Activated CD4-positive, alpha-beta T cell treated with anti-CD3 and anti-CD28 coated beads for 4 hours (primary cell): ENCODE measurements at regions not wholly inside any gene's neighbourhood (a gene's known extent, or its start where the extent isn't known, plus 50 kb on each side); places are given as distances from the start of the nearest gene placed in this dataset.
"Not testable (repeated sequence)": the region's sequence is repeated elsewhere in the genome, so short reads cannot be mapped to it uniquely, and the experiment has no call there.

Experiments used
- DNase-seq, 2 donors: peaks; one replicate each; pipeline ENCODE4 v3.0.0-alpha.2; 2020

- DNase-seq: no peak
These were observed 77.5 kb upstream of the KRAS start for GRCh38 chr12:25328072-25328712.

- DNase-seq: no peak
These were observed 76.6 kb upstream of the KRAS start for GRCh38 chr12:25327321-25327720.

DNA sequence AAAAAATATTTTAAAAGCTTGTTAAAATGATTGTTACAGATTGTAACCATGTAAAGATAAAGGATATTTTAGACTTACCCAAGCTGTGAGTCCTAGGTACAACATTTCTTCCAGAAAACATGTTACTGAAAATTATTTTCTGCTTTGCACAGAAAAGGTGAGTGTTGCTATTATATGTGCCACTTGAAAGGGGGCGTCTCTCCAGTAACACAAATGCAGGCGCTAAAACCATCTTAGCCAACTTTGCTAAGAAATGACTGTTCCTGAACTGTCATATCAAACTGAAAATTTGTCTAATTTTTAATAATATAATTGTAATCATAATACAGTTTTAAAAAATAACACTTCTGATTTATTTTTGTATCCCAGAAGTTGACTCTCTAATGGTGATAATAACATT is 75.6 kb upstream of the KRAS start:
- no peak for DNase-seq

DNA sequence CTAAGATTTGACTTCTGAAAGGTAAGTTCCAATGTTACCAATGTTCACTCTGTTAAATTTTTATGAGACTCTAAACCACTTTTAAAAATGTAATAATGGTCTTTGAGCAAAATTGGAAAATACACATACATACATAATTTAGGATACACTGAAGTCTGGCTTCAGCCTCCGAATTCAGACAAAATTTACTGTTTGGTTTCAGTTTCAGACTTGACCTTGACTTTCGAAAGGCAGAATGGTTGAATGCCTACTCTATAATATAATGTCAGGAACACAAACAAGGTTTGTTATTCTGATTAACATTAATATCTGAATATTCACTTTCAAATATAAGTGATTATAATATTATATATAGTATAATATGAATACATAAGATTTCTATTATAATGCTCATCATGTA is 74.1 kb upstream of the KRAS start:
- no peak for DNase-seq

DNA sequence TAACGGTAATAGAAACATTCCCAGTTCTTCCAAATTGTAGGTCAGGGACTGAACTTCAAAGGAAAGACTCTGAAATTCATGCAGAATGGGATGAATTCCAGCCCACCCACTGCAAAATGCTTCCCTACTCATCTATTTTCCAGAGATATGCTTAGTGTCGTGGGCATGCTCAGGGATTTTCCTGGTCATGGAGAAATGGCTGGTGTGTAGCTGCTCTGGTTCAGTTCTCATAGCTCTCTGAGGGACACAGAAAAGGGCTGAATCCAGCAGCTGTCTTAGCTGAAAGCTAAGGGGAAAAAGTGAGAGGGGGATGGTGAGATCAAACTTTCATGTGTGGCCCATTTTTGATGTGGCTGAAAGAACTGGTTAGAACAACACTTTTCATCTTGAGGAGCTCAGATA is 72.9 kb upstream of the KRAS start:
- DNase-seq: peak in 1 of 2 donors; percentile 15

- DNase-seq: no peak
These were observed 72.3 kb upstream of the KRAS start for GRCh38 chr12:25322918-25323531.

GRCh38 chr12:25322351-25322750 is 71.6 kb upstream of the KRAS start:
- DNase-seq: no peak

DNA sequence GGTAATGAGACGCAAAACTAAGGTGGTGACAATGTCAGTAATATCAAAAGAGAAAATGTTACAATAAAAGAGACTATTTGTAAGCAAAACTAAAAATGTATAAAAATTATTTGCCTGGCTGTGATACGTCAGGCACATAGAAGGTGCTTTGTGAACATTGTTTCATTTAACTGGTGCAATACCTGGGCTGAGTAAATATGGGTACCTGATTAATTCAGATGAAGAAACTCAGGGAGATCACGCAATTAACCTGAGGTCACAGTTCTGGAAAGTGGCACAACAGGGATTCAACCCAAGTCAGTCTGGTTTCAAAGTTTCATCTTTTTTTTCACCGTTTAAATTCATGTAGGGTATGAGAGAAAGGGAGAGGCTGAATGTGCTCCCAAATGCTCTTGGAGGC is 71.0 kb upstream of the KRAS start:
- DNase-seq: no peak

- DNase-seq: no peak
These were observed 69.6 kb upstream of the KRAS start for GRCh38 chr12:25320123-25321006.

DNA sequence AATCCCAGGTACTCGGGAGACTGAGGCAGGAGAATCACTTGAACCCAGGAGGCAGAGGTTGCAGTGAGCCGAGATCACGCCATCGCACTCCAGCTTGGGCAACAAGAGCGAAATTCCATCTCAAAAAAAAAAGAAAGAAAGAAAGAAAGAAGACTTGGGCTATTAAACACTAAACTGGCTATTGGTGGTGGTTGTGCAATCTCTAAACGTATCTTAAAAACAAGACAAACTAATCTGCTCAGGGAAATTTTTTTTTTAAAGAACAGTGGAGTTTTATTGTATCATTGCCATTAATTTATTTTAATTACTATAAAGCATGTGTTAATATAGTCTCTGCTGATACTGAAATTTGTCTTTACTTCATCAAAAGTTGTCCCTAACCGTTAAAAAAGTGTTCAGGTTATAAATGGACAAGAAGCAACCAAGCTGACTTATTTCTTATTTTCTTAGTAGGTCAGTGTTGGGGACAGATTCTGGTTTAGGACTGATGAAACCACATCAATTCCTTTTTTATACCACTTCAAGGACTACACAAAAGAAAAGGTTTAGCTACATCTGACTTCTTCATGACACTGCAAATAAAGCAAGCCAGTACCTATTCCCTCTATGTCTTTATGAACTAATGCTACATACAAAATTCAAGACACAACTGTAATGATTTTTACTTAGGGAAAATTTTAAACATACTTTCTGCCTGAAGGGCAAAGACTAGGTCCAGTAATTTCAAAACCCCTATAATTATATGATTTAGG is 68.7 kb upstream of the KRAS start:
- no peak for DNase-seq

GRCh38 chr12:25317553-25317952 is 66.8 kb upstream of the KRAS start:
- no peak for DNase-seq

DNA sequence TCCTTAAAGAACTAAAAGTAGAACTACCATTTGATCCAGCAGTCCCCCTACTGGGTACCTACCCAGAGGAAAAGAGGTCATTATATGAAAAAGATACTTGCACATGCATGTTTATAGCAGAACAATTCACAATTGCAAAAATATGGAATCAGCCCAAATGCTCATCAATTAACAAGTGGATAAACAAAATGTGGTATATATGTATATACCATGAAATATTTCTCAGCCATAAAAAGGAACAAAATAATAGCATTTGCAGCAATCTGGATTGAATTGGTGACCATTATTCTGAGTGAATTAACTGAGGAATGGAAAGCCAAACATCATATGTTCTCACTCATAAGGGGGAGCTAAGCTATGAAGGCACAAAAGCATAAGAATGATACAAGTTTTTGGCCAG is 64.7 kb upstream of the KRAS start:
- DNase-seq: no peak

DNA sequence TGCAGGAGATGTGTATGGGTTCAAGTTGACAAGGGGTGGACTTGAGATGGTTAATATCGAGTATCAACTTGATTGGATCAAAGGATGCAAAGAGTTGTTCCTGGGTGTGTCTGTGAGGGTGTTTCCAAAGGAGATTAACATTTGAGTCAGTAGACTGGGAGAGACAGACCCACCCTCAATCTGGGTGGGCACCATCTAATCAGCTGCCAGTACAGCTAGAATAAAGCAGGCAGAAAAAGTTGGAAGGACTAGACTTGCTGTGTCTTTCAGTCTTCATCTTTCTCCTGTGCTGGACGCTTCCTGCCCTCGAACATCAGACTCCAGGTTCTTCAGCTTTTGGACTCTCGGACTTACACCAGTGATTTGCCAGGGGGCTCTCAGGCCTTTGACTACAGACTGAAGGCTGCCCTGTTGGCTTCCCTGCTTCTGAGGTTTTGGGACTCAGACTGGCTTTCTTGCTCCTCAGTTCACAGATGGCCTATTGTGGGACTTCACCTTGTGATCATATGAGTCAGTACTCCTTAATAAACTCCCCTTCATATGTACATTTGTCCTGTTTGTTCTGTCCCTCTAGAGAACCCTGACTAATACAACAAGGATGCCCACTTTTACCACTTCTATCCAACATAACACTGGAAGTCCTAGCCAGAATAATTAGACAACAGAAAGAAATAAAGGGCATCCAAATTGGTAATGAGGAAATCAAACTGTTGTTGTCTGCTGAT is 62.7 kb upstream of the KRAS start:
- DNase-seq: not testable (repeated sequence)

- no peak for DNase-seq
These were observed 60.8 kb upstream of the KRAS start for GRCh38 chr12:25311506-25311905.

GRCh38 chr12:25310071-25310470 is 59.3 kb upstream of the KRAS start:
- not testable (repeated sequence) for DNase-seq

DNA sequence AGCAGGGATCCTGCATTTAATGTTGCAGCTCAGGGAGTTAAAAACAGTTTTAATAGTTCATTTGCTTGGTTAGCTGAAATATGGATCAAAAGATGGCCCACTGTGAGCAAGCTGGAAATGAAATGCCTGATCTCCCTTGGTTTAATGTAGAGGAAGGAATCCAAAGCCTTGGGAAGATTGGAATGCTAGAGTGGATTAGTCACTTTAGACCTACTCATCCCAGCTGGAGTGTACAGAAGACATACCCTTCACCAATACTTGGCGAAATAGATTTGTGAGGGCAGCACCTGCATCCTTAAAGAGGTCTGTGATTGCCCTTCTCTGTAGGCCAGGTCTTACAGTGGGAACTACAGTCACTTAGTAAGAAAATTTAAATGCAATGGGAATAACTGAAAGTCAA is 58.0 kb upstream of the KRAS start:
- DNase-seq: no peak

GRCh38 chr12:25307818-25308217 is 57.1 kb upstream of the KRAS start:
- DNase-seq: no peak

- no peak for DNase-seq
These were observed 51.1 kb upstream of the KRAS start for GRCh38 chr12:25301798-25302197.
